Hepatocyte (in vitro differentiated cells): ENCODE measurements at regions not wholly inside any gene's neighbourhood (a gene's known extent, or its start where the extent isn't known, plus 50 kb on each side); places are given as distances from the start of the nearest gene placed in this dataset.
"Not testable (repeated sequence)": the region's sequence is repeated elsewhere in the genome, so short reads cannot be mapped to it uniquely, and the experiment has no call there.

Experiments used
- DNase-seq: peaks from one replicate; pipeline ENCODE4 v3.0.0-alpha.2; 2016; ENCODE audit warnings: low spot score
- H2AFZ ChIP-seq: fragments of 200-600 bp; sonication (generic); 2 replicates; pipeline ENCODE4 v1.6.0; 2016; ENCODE audit warnings: antibody characterized with exemption, mild to moderate bottlenecking
- H3K27ac ChIP-seq: fragments of 200-600 bp; sonication (generic); 2 replicates; pipeline ENCODE4 v1.5.1; 2016; ENCODE audit warnings: mild to moderate bottlenecking
- H3K27me3 ChIP-seq: fragments of 200-600 bp; sonication (generic); 2 replicates; pipeline ENCODE4 v1.6.1; 2016
- H3K36me3 ChIP-seq: fragments of 200-600 bp; sonication (generic); replicated peaks from 2 replicates; pipeline ENCODE4 v1.5.1; 2016; ENCODE audit warnings: low read depth; ENCODE audit not compliant: insufficient read depth
- H3K4me1 ChIP-seq: fragments of 200-600 bp; sonication (generic); 2 replicates; pipeline ENCODE4 v1.5.1; 2016; ENCODE audit warnings: mild to moderate bottlenecking, moderate library complexity; ENCODE audit not compliant: insufficient read depth
- H3K4me2 ChIP-seq: fragments of 200-600 bp; sonication (generic); 2 replicates; pipeline ENCODE4 v1.6.0; 2016
- H3K4me3 ChIP-seq: fragments of 200-600 bp; sonication (generic); 2 replicates; pipeline ENCODE4 v1.5.1; 2016; ENCODE audit warnings: mild to moderate bottlenecking
- H3K79me2 ChIP-seq: fragments of 200-600 bp; sonication (generic); 2 replicates; pipeline ENCODE4 v1.6.0; 2017; ENCODE audit warnings: mild to moderate bottlenecking
- H3K9me2 ChIP-seq: fragments of 200-600 bp; sonication (generic); replicated peaks from 2 replicates; pipeline ENCODE4 v1.6.0; 2017; ENCODE audit warnings: mild to moderate bottlenecking; ENCODE audit not compliant: insufficient read depth
- H3K9me3 ChIP-seq: fragments of 200-600 bp; sonication (generic); 2 replicates; pipeline ENCODE4 v1.5.1; 2016; ENCODE audit warnings: low read depth, mild to moderate bottlenecking
- H4K20me1 ChIP-seq: fragments of 200-600 bp; sonication (generic); 2 replicates; pipeline ENCODE4 v1.6.0; 2016; ENCODE audit warnings: mild to moderate bottlenecking; ENCODE audit not compliant: insufficient read depth, poor library complexity, severe bottlenecking
- CTCF ChIP-seq: fragments of 200-600 bp; sonication (generic); IDR thresholded peaks from 2 replicates; pipeline ENCODE4 v1.5.1; 2016; ENCODE audit warnings: antibody characterized with exemption, mild to moderate bottlenecking; ENCODE audit not compliant: poor library complexity
- EZH2 ChIP-seq: fragments of 200-600 bp; sonication (generic); IDR thresholded peaks from 2 replicates; pipeline ENCODE4 v1.6.1; 2016; ENCODE audit warnings: antibody characterized with exemption, mild to moderate bottlenecking, borderline replicate concordance
- EZH2phosphoT487 ChIP-seq: fragments of 200-600 bp; sonication (generic); IDR thresholded peaks from one replicate; pipeline ENCODE4 v1.6.1; 2018; ENCODE audit warnings: antibody characterized with exemption, mild to moderate bottlenecking, low read depth, moderate library complexity; ENCODE audit not compliant: unreplicated experiment, severe bottlenecking
- WGBS: methylation state at CpG from one replicate; pipeline ENCODE4 v1.1.6; 2016; ENCODE audit warnings: low lambda C conversion rate; ENCODE audit errors: missing lambda C conversion rate; 5-methylcytosine and 5-hydroxymethylcytosine counted together

GRCh38 chr10:114872519-114873087, 51.0 kb downstream of the FHIP2A start:
- TF ChIP-seq EZH2phosphoT487: no peak
- TF ChIP-seq CTCF: no peak
- no peak for TF ChIP-seq EZH2
- Histone ChIP-seq H3K4me1 (no peaks in the 10 kb centered on the region), H4K20me1 (no peaks in the 10 kb centered on the region), H3K27ac (no peak overlapping the region), H3K9me3 (no peaks in the 10 kb centered on the region), H3K4me2 (no peak overlapping the region), H3K4me3 (no peak overlapping the region), H2AFZ (no peak overlapping the region), H3K9me2 (no peaks in the 10 kb centered on the region), H3K79me2 (no peaks in the 10 kb centered on the region), H3K36me3 (no peaks in the 10 kb centered on the region), H3K27me3 (no peaks in the 10 kb centered on the region)
- DNase-seq: no peak

DNA sequence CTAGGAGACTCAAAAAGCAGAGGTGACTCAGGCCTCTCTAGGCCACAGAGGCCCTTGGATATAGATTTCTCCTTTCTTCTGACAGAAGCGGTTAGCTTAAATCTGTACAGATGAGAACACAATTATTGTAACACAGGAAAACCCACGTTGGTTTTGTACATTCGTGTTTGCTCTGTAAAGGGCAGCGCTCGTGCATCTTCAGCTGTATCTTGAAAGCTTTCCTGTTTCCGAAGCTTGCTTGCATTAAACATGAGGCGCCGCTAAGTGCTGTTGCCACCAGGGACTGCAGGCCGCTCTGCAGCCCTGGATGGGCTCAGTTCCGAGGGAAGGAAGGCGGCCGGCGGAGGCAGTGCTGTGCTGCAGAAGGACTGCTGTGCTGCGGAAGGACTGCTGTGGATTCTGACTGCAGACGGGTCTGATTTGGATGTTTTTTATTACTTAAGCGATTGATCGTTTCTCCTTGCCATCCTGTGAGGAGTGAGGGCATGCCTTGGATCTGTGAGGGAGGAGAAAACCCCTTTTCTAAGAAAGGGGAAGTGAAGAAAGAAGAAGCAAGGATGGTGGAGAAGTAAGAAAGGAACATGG, 53.3 kb downstream of the FHIP2A start:
- TF ChIP-seq EZH2phosphoT487 (no peak), CTCF (peak; percentile 6), EZH2 (no peak)
- H3K27ac ChIP-seq: no peak overlapping the region
- H3K79me2 ChIP-seq: no peaks in the 10 kb centered on the region
- DNase-seq: peak; percentile 60
- H4K20me1 ChIP-seq: no peaks in the 10 kb centered on the region
- peak overlapping the region; percentile 8 for H2AFZ ChIP-seq
- H3K9me2 ChIP-seq: no peaks in the 10 kb centered on the region
- H3K9me3 ChIP-seq: no peaks in the 10 kb centered on the region
- 30% methylated on average over 17 of the region's 17 CpGs for WGBS
- no peaks in the 10 kb centered on the region for H3K27me3 ChIP-seq
- H3K4me3 ChIP-seq: no peak overlapping the region
- no peak overlapping the region for H3K4me2 ChIP-seq
- no peaks in the 10 kb centered on the region for H3K4me1 ChIP-seq
- H3K36me3 ChIP-seq: no peaks in the 10 kb centered on the region

GRCh38 chr10:114875590-114876081, 54.1 kb downstream of the FHIP2A start:
- not testable (repeated sequence) for H3K4me3 ChIP-seq, DNase-seq, H3K79me2 ChIP-seq, H3K4me2 ChIP-seq, H3K4me1 ChIP-seq, H4K20me1 ChIP-seq, H3K27me3 ChIP-seq, H2AFZ ChIP-seq, H3K36me3 ChIP-seq, H3K9me2 ChIP-seq, H3K9me3 ChIP-seq, H3K27ac ChIP-seq
- 98% methylated on average over 4 of the region's 4 CpGs for WGBS

DNA sequence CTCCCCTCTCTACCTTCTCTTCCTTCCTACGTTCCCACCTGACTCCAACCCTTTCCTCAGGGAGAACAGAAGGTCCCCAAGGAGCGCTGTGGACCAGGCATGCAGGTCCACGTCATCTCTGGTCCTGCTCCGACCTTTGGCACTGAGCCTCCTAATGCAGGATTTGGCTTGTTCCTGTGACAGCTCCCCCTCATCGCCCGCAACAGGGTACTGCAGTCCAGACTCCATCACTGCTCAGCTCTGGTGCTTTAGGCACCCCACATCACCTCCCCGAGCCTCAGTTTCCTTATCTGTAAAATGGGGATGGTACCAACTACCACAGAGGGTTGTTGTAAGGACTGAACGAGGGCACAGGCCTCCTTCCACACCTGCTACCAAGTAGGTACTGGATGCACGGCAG, 54.6 kb downstream of the FHIP2A start:
- Histone ChIP-seq H3K27ac (no peak overlapping the region), H3K4me3 (no peak overlapping the region), H3K36me3 (no peaks in the 10 kb centered on the region), H2AFZ (no peak overlapping the region), H3K4me2 (no peak overlapping the region), H4K20me1 (no peaks in the 10 kb centered on the region), H3K9me3 (no peaks in the 10 kb centered on the region), H3K79me2 (no peaks in the 10 kb centered on the region), H3K9me2 (no peaks in the 10 kb centered on the region), H3K4me1 (no peaks in the 10 kb centered on the region), H3K27me3 (no peaks in the 10 kb centered on the region)
- DNase-seq: no peak
- 87% methylated on average over 9 of the region's 9 CpGs for WGBS
- TF ChIP-seq EZH2phosphoT487 (no peak), EZH2 (no peak), CTCF (no peak)
